Pancreas (tissue), 10 donors: ENCODE measurements at regions not wholly inside any gene's neighbourhood (a gene's known extent, or its start where the extent isn't known, plus 50 kb on each side); places are given as distances from the start of the nearest gene placed in this dataset.
"Not testable (repeated sequence)": the region's sequence is repeated elsewhere in the genome, so short reads cannot be mapped to it uniquely, and the experiment has no call there.

Experiments
- ATAC-seq, 4 donors: fragments of 200-7000 bp; cut with Tn5 transposase; one replicate each; pipeline versions ENCODE4 v1.8.0 to v1.9.1; 2020; ENCODE audit warnings: mild to moderate bottlenecking in 4 of 4, moderate library complexity in 4 of 4
- DNase-seq, 6 donors: peaks; one replicate each; pipeline ENCODE4 v3.0.0-alpha.2; 2020
- FAIRE-seq: peaks from 2 replicates; lab custom pipeline; 2012; peaks lifted over from hg19 to GRCh38; lab: Jason Lieb, UNC
- H3K27ac ChIP-seq, 4 donors: fragments of 200-600 bp; sonication (generic); 1 replicate in 3 of 4; 2 replicates in 1 of 4; pipeline versions ENCODE4 v1.5.0 to v1.8.0; 2020
- H3K27me3 ChIP-seq, 4 donors: fragments of 200-600 bp; one replicate each; pipeline ENCODE4 v1.8.0; 2021
- H3K36me3 ChIP-seq, 3 donors: fragments of 200-600 bp; sonication (generic) in 1 of 3; one replicate each; pipeline versions ENCODE4 v1.5.0 to v1.8.0; 2020 to 2021
- H3K4me1 ChIP-seq, 3 donors: fragments of 200-600 bp; one replicate each; pipeline ENCODE4 v1.8.0; 2021
- H3K4me3 ChIP-seq, 4 donors: fragments of 200-600 bp; sonication (generic) in 2 of 4; one replicate each; pipeline versions ENCODE4 v1.5.0 to v1.8.0; 2020 to 2021
- H3K9me3 ChIP-seq, 4 donors: fragments of 200-600 bp; one replicate each; pipeline ENCODE4 v1.8.0; 2021
- CTCF ChIP-seq, 4 donors: fragments of 200-600 bp; sonication (generic) in 3 of 4; IDR thresholded peaks; one replicate each; pipeline versions ENCODE4 v1.5.0 to v1.8.0; 2021; ENCODE audit warnings: antibody characterized with exemption in 4 of 4
- WGBS, 2 donors: extraction: QIAGEN DNeasy Blood & Tissue Kit; methylation state at CpG; one replicate each; pipeline ENCODE4 v1.1.7; 2013; 5-methylcytosine and 5-hydroxymethylcytosine counted together
- intact Hi-C, 3 donors: fragments of 100-400 bp; cut with DNase I; formaldehyde crosslinking; loops; one replicate each; pipeline versions ENCODE4 v1.11.1 to v1.14.2; 2022
- donor health status: healthy with polysubstance abuse.
- donor health status: DM: no; HTN: no; CAD: no; lungs with moderate emphysema.
- donor health status: DM: no; HTN: no; CAD: no.
- donor health status: control.
- donor health status: control.
- donor health status: Bipolar disorder and iron deficiency.
- donor health status: DM: yes; HTN: yes; CAD: no.
- donor health status: DM: no; HTN: no; CAD: no.
- donor health status: DM: no; HTN: no; CAD: no.
- donor health status: DM: yes; HTN: yes; CAD: no.

- Histone ChIP-seq H3K36me3 (no peaks in the 10 kb centered on the region), H3K4me3 (no peak overlapping the region), H3K9me3 (no peaks in the 10 kb centered on the region), H3K27ac (no peak overlapping the region), H3K4me1 (peaks cover 30 to 40% (median 38%) of the 10 kb centered on the region in 3 donors), H3K27me3 (no peaks in the 10 kb centered on the region)
- FAIRE-seq = no peak
- ATAC-seq = no peak
- TF ChIP-seq CTCF (IDR thresholded peaks at IDR 0.05) = no peak
- intact Hi-C loops = loop anchor here in 1 of 3 donors (10.0 kb wide), 1 partner anchor 95 kb away; no protein-coding TSS in a partner anchor
- WGBS, 2 donors = 91 to 95% methylated on average over 5 of the region's 5 CpGs
- no peak for DNase-seq
Measured at GRCh38 chr5:124909734-124910133, 163.3 kb upstream of the ZNF608 start.

- Histone ChIP-seq H3K27ac (no peak overlapping the region), H3K4me1 (peaks cover 30 to 38% (median 36%) of the 10 kb centered on the region in 3 donors), H3K27me3 (no peaks in the 10 kb centered on the region), H3K9me3 (no peaks in the 10 kb centered on the region), H3K36me3 (no peaks in the 10 kb centered on the region), H3K4me3 (no peak overlapping the region)
- FAIRE-seq = no peak
- intact Hi-C loops = loop anchor here in 1 of 3 donors (10.0 kb wide), 1 partner anchor 94 kb away; no protein-coding TSS in a partner anchor
- TF ChIP-seq CTCF (IDR thresholded peaks at IDR 0.05) = no peak
- no peak for ATAC-seq
- DNase-seq = no peak
- WGBS, 2 donors = 80 to 83% methylated on average over 3 of the region's 3 CpGs
Measured at GRCh38 chr5:124910354-124911016, 164.0 kb upstream of the ZNF608 start.

GRCh38 chr5:124912638-124913328 is 166.3 kb upstream of the ZNF608 start:
- no peak for TF ChIP-seq CTCF (IDR thresholded peaks at IDR 0.05)
- FAIRE-seq = no peak
- Histone ChIP-seq H3K36me3 (no peaks in the 10 kb centered on the region), H3K4me3 (no peak overlapping the region), H3K27me3 (no peaks in the 10 kb centered on the region), H3K27ac (no peak overlapping the region), H3K9me3 (no peaks in the 10 kb centered on the region), H3K4me1 (peaks cover 8 to 18% (median 13%) of the 10 kb centered on the region in 3 donors)
- no peak for ATAC-seq
- no peak for DNase-seq
- 96 to 98% methylated on average over 20 of the region's 20 CpGs for WGBS, 2 donors
- intact Hi-C loops = loop anchor here in 1 of 3 donors (10.0 kb wide), 1 partner anchor 92 kb away; no protein-coding TSS in a partner anchor

- Histone ChIP-seq H3K36me3 (no peaks in the 10 kb centered on the region), H3K27ac (no peak overlapping the region), H3K4me1 (peaks cover 3 to 13% (median 8%) of the 10 kb centered on the region in 3 donors), H3K4me3 (no peak overlapping the region), H3K9me3 (no peaks in the 10 kb centered on the region), H3K27me3 (no peaks in the 10 kb centered on the region)
- ATAC-seq (no peak), DNase-seq (no peak), FAIRE-seq (no peak)
- no peak for TF ChIP-seq CTCF (IDR thresholded peaks at IDR 0.05)
- 60 to 75% methylated on average over 2 of the region's 2 CpGs for WGBS, 2 donors
- intact Hi-C loops = loop anchor here in 1 of 3 donors (10.0 kb wide), 1 partner anchor 92 kb away; no protein-coding TSS in a partner anchor
Measured at GRCh38 chr5:124913329-124913653, 166.9 kb upstream of the ZNF608 start.

GRCh38 chr5:124916313-124916712 is 169.9 kb upstream of the ZNF608 start:
- H3K4me3 ChIP-seq, H3K4me1 ChIP-seq, DNase-seq, FAIRE-seq, H3K27me3 ChIP-seq, H3K27ac ChIP-seq, ATAC-seq, H3K36me3 ChIP-seq, H3K9me3 ChIP-seq: not testable (repeated sequence)
- intact Hi-C loops = loop anchor here in 1 of 3 donors (10.0 kb wide), 1 partner anchor 88 kb away; no protein-coding TSS in a partner anchor
- 68 to 73% methylated on average over 5 of the region's 5 CpGs for WGBS, 2 donors
